Loucy (cell line): ENCODE measurements at regions not wholly inside any gene's neighbourhood (a gene's known extent, or its start where the extent isn't known, plus 50 kb on each side); places are given as distances from the start of the nearest gene placed in this dataset.

Experiments
- H2AFZ ChIP-seq: fragments of 200-600 bp; sonication (generic); 2 replicates; pipeline ENCODE4 v1.6.0; 2016; ENCODE audit warnings: antibody characterized with exemption, mild to moderate bottlenecking, low read length, moderate library complexity
- H3F3A ChIP-seq: fragments of 200-600 bp; 2 replicates; pipeline ENCODE4 v1.6.0; 2016; ENCODE audit warnings: antibody characterized with exemption, low read depth, mild to moderate bottlenecking
- H3K27me3 ChIP-seq: fragments of 200-600 bp; sonication (generic); 2 replicates; pipeline ENCODE4 v1.6.1; 2014; ENCODE audit warnings: low read length, mild to moderate bottlenecking; ENCODE audit not compliant: insufficient read depth, poor library complexity, severe bottlenecking
- H3K36me3 ChIP-seq: fragments of 200-600 bp; sonication (generic); 2 replicates; pipeline ENCODE4 v1.6.1; 2016; ENCODE audit warnings: low read length; ENCODE audit not compliant: insufficient read depth
- H3K4me1 ChIP-seq: fragments of 200-600 bp; sonication (generic); 2 replicates; pipeline ENCODE4 v1.5.1; 2014; ENCODE audit warnings: low read length, mild to moderate bottlenecking; ENCODE audit not compliant: insufficient read depth, poor library complexity, severe bottlenecking
- H3K4me2 ChIP-seq: fragments of 200-600 bp; sonication (generic); 2 replicates; pipeline ENCODE4 v1.6.0; 2014; ENCODE audit warnings: antibody characterized with exemption, low read length, low read depth, mild to moderate bottlenecking; ENCODE audit not compliant: poor library complexity, severe bottlenecking
- H3K4me3 ChIP-seq: fragments of 200-600 bp; sonication (generic); 2 replicates; pipeline ENCODE4 v1.5.1; 2014; ENCODE audit warnings: low read length, mild to moderate bottlenecking, mixed read lengths; ENCODE audit not compliant: poor library complexity, severe bottlenecking
- H3K79me2 ChIP-seq: fragments of 200-600 bp; sonication (generic); 2 replicates; pipeline ENCODE4 v1.6.1; 2014; ENCODE audit warnings: low read length; ENCODE audit not compliant: insufficient read depth
- H3K9ac ChIP-seq: fragments of 200-600 bp; sonication (generic); 2 replicates; pipeline ENCODE4 v1.6.0; 2014; ENCODE audit warnings: mild to moderate bottlenecking, low read depth, low read length, moderate library complexity; ENCODE audit not compliant: poor library complexity, severe bottlenecking
- H3K9me2 ChIP-seq: fragments of 200-600 bp; sonication (generic); replicated peaks from 2 replicates; pipeline ENCODE4 v1.6.1; 2016; ENCODE audit warnings: low read depth, low read length, mixed read lengths
- H3K9me3 ChIP-seq: fragments of 200-600 bp; sonication (generic); 2 replicates; pipeline ENCODE4 v1.6.1; 2014; ENCODE audit warnings: mild to moderate bottlenecking, antibody characterized with exemption, low read length, low read depth; ENCODE audit not compliant: insufficient read depth
- H4K20me1 ChIP-seq: fragments of 200-600 bp; sonication (generic); 2 replicates; pipeline ENCODE4 v1.6.0; 2014; ENCODE audit warnings: antibody characterized with exemption, low read length, mild to moderate bottlenecking; ENCODE audit not compliant: insufficient read depth, poor library complexity, severe bottlenecking
- EZH2phosphoT487 ChIP-seq: fragments of 200-600 bp; IDR thresholded peaks from 2 replicates; pipeline ENCODE4 v1.6.1; 2018; ENCODE audit warnings: antibody characterized with exemption, mild to moderate bottlenecking, moderate library complexity, borderline replicate concordance
- TF ChIP-seq, protein P1 (sequence below): fragments of 200-600 bp; sonication (generic); conservative IDR thresholded peaks from 2 replicates; pipeline ENCODE4 v1.5.1; 2014; ENCODE audit warnings: mild to moderate bottlenecking, antibody characterized with exemption, low read length

DNA sequence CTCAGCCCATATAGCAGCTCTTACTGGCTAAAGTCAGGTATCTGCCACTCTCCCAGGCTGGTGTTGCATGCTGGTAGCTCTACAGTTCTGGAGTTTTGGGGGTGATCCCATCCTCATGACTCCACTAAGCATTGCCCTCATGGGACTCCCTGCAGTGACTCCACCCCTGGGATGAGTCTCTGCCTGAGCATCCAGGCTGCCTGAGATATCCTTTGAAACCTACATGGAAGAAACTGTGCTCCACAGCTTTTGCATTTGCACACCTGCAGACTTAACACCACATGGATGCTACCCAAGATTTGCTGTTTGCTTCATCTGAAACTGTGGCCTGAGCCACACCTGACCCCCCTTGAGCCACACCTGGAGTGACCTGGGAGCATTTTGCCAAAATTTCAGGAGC lies 226.4 kb downstream of the C1orf94 start:
- no peaks in the 10 kb centered on the region for H3K9me2 ChIP-seq
- H3K79me2 ChIP-seq: no peaks in the 10 kb centered on the region

DNA sequence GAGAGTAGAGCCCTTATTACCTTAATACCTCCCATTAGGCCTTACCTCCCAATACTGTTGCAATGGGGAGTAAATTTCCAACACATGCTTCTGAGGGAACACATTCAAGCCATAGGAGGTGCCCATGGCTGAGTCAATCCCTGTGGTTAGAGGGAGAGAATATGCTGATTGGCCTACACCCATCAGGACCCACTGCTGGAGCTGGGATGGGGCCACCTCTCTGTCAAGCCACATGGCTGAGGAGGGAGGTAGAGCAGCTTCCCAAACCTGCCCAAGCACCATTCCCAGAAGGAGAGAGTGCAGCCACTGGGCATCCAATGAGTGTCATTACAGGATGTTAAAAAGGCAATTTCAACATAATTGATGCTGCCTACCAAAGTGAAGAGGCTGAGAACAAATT lies 228.1 kb downstream of the C1orf94 start:
- no peaks in the 10 kb centered on the region for H3K79me2 ChIP-seq
- no peaks in the 10 kb centered on the region for H3K9me2 ChIP-seq
- no peaks in the 10 kb centered on the region for H4K20me1 ChIP-seq
- H2AFZ ChIP-seq: no peak overlapping the region
- H3K4me3 ChIP-seq: no peak overlapping the region
- H3K4me2 ChIP-seq: no peak overlapping the region
- H3K4me1 ChIP-seq: no peaks in the 10 kb centered on the region
- no peaks in the 10 kb centered on the region for H3K9me3 ChIP-seq
- no peaks in the 10 kb centered on the region for H3F3A ChIP-seq
- no peak for TF ChIP-seq EZH2phosphoT487
- TF ChIP-seq, protein P1, sequence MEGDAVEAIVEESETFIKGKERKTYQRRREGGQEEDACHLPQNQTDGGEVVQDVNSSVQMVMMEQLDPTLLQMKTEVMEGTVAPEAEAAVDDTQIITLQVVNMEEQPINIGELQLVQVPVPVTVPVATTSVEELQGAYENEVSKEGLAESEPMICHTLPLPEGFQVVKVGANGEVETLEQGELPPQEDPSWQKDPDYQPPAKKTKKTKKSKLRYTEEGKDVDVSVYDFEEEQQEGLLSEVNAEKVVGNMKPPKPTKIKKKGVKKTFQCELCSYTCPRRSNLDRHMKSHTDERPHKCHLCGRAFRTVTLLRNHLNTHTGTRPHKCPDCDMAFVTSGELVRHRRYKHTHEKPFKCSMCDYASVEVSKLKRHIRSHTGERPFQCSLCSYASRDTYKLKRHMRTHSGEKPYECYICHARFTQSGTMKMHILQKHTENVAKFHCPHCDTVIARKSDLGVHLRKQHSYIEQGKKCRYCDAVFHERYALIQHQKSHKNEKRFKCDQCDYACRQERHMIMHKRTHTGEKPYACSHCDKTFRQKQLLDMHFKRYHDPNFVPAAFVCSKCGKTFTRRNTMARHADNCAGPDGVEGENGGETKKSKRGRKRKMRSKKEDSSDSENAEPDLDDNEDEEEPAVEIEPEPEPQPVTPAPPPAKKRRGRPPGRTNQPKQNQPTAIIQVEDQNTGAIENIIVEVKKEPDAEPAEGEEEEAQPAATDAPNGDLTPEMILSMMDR: no peak
- no peaks in the 10 kb centered on the region for H3K36me3 ChIP-seq
- H3K9ac ChIP-seq: no peak overlapping the region
- no peaks in the 10 kb centered on the region for H3K27me3 ChIP-seq

More for the DNA sequence above, 226.4 kb downstream of the C1orf94 start:
- TF ChIP-seq EZH2phosphoT487: no peak
- TF ChIP-seq, protein P1: no peak
- no peaks in the 10 kb centered on the region for H4K20me1 ChIP-seq
- no peak overlapping the region for H3K4me2 ChIP-seq
- H3K4me3 ChIP-seq: no peak overlapping the region
- no peak overlapping the region for H2AFZ ChIP-seq
- no peaks in the 10 kb centered on the region for H3K27me3 ChIP-seq
- no peaks in the 10 kb centered on the region for H3K4me1 ChIP-seq
- no peaks in the 10 kb centered on the region for H3K36me3 ChIP-seq
- H3K9ac ChIP-seq: no peak overlapping the region
- no peaks in the 10 kb centered on the region for H3K9me3 ChIP-seq
- H3F3A ChIP-seq: no peaks in the 10 kb centered on the region

DNA sequence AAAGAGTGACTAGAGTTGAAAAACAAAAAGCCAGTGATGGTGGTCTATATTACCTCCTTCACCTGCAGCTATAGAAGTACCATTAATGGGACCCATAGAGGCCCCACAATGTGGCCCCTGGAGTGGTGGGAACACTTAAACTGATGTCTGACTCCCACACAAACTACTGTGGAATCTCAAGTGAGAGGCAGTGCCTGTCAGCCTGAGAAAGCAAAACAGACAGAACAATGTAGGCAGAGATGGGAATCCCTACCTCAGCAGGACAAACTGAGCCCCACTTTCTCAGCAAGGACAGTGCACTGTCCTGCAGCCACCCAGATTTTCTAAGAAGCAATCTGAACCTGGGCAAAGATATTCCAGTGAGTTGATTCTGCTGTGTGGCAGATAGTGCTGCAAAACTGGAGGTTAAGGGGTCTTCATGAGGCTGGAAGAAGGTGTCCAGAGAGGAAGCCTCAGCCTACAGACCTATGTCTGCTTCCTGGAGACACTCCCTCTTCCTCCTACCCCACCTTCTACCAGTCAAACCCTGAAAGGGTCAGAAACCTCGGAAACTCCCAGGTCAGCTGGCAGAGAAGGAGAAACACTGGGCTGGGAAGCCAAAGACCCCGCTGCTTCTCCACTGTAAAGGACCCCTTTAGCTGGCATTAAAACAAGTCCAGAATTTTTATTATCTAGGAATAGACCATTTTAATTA lies 228.7 kb downstream of the C1orf94 start:
- H4K20me1 ChIP-seq: no peaks in the 10 kb centered on the region
- H3K4me1 ChIP-seq: no peaks in the 10 kb centered on the region
- H3F3A ChIP-seq: no peaks in the 10 kb centered on the region
- no peaks in the 10 kb centered on the region for H3K9me2 ChIP-seq
- no peak overlapping the region for H3K9ac ChIP-seq
- H3K4me3 ChIP-seq: no peak overlapping the region
- H3K27me3 ChIP-seq: no peaks in the 10 kb centered on the region
- H3K4me2 ChIP-seq: no peak overlapping the region
- no peak overlapping the region for H2AFZ ChIP-seq
- H3K79me2 ChIP-seq: no peaks in the 10 kb centered on the region
- H3K9me3 ChIP-seq: no peaks in the 10 kb centered on the region
- TF ChIP-seq EZH2phosphoT487: no peak
- TF ChIP-seq, protein P1: no peak
- no peaks in the 10 kb centered on the region for H3K36me3 ChIP-seq
